ENCODE measurements at regions not wholly inside any gene's neighbourhood (a gene's known extent, or its start where the extent isn't known, plus 50 kb on each side); places are given as distances from the start of the nearest gene placed in this dataset.

GRCh38 chrX:99078301-99078700, 1331.8 kb downstream of the PCDH19 start:
- ATAC-seq (no peak), DNase-seq (ENCODE audit: low read depth, low spot score) (no peak)
- CTCF ChIA-PET: no interaction called here
- H3K4me2 ChIP-seq (ENCODE audit: low read length): no peak overlapping the region
- no peaks in the 10 kb centered on the region for H3K36me3 ChIP-seq (ENCODE audit: control insufficient read depth in 1 of 2, insufficient read depth in 2 of 2, low read length in 2 of 2)
- no peak overlapping the region for H3K4me3 ChIP-seq (replicated peaks in 1 of 2; ENCODE audit: low read depth in 1 of 2, low read length in 2 of 2)
- H3K9ac ChIP-seq (ENCODE audit: low read length): no peak overlapping the region
- H3K9me2 ChIP-seq (ENCODE audit: insufficient read depth): no peaks in the 10 kb centered on the region
- RAD21 ChIA-PET (ENCODE audit: low non-redundant PET in 1 of 2, low total read pairs in 2 of 2, uncharacterized antibody in 2 of 2, unreplicated experiment in 2 of 2): no interaction called here
- POLR2A ChIA-PET: no interaction called here
- no peaks in the 10 kb centered on the region for H3K27me3 ChIP-seq (ENCODE audit: insufficient read depth, low read length)
- no peaks in the 10 kb centered on the region for H3K9me3 ChIP-seq (ENCODE audit: control insufficient read depth in 1 of 2, insufficient read depth in 1 of 2, low read depth in 1 of 2, low read length in 2 of 2)
- TF ChIP-seq CEBPB (IDR thresholded peaks at IDR 0.05; ENCODE audit: low read depth): no peak
- TF ChIP-seq EZH2 (IDR thresholded peaks at IDR 0.05): no peak
- TF ChIP-seq SRF (IDR thresholded peaks at IDR 0.05; ENCODE audit: low read depth): no peak
- TF ChIP-seq SP1 (IDR thresholded peaks at IDR 0.05; ENCODE audit: low read depth): no peak
- no peak for TF ChIP-seq ZFX (IDR thresholded peaks at IDR 0.05)
- TF ChIP-seq POLR2AphosphoS5 (IDR thresholded peaks at IDR 0.05; ENCODE audit: low read depth, low read length): no peak
- no peak for TF ChIP-seq EZH2phosphoT487 (IDR thresholded peaks at IDR 0.05; ENCODE audit: borderline replicate concordance)
- TF ChIP-seq ATF3 (IDR thresholded peaks at IDR 0.05): no peak
- no peak for TF ChIP-seq REST (IDR thresholded peaks at IDR 0.05; ENCODE audit: low read depth)
- no peak for TF ChIP-seq POLR2A (IDR thresholded peaks at IDR 0.05; ENCODE audit: borderline replicate concordance, extremely low read depth, insufficient read depth, insufficient read length)
- no peak for TF ChIP-seq ZBTB33 (IDR thresholded peaks at IDR 0.05; ENCODE audit: extremely low read depth, insufficient replicate concordance, low read length)
- TF ChIP-seq SIN3A (IDR thresholded peaks at IDR 0.05; ENCODE audit: low read depth): no peak
- TF ChIP-seq EGR1 (IDR thresholded peaks at IDR 0.05; ENCODE audit: low read depth): no peak
- no peak for TF ChIP-seq MAX (IDR thresholded peaks at IDR 0.05)
- H3K79me2 ChIP-seq (ENCODE audit: insufficient read depth, low read length): no peaks in the 10 kb centered on the region
- no peak overlapping the region for H2AFZ ChIP-seq (ENCODE audit: low read depth, low read length, poor library complexity, severe bottlenecking)
- H4K20me1 ChIP-seq (ENCODE audit: insufficient read depth): no peaks in the 10 kb centered on the region
- no TSS peak for BruUV-seq (replicated peaks)
- H3K27ac ChIP-seq (ENCODE audit: low read depth, low read length): no peak overlapping the region
- no peaks in the 10 kb centered on the region for H3K4me1 ChIP-seq (ENCODE audit: control insufficient read depth in 1 of 2, insufficient read depth in 2 of 2, low read length in 2 of 2)
- intact Hi-C loops (cut with micrococcal nuclease): no loop called here
